Activated CD4-positive, CD25-positive, alpha-beta regulatory T cell treated with anti-CD3 and anti-CD28 coated beads, Interleukin-2, amount 50 U/mL, for 72 hours (primary cell): ENCODE measurements at regions not wholly inside any gene's neighbourhood (a gene's known extent, or its start where the extent isn't known, plus 50 kb on each side); places are given as distances from the start of the nearest gene placed in this dataset.

Source experiments
- DNase-seq: peaks from one replicate; pipeline ENCODE4 v3.0.0; 2021

DNA sequence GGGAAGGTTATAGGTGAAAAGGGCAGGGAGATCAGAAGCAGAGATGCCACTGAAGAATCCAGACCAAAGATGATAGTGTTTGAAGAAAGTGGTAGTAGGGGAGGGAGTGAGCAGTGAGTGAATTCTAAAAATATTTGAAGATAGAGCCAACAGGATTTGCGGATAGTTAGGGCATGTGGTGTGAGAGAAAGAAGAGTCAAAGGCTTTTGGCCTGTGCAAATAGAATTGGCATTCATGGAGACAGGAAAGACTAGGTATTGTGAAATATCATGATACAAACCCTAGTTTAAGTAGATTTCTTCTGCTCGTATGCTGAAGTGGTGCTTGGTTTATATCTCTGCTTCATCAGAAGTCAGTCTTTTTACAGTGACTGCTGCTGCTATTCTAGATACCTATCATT is 224.2 kb upstream of the CFAP20DC start:
- DNase-seq, result no peak

DNA sequence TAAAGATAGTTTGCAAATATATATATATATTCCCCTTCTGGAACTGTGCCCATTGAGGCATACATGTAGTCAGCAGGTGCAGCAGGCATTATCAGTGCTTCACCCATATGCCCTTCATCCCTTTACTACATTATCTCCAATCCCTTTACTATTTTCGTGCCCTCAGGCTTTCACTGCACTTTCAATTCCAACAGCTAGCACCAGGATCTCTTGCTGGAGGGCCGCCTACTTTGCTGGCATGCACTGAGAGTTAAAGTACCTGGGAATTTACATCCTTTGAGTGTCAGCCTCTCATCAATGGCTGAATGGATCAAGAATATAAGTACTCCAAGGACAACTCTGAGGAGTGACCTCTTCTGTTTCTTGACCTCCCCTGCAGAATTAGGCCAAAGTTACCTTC is 222.1 kb upstream of the CFAP20DC start:
- no peak for DNase-seq

DNA sequence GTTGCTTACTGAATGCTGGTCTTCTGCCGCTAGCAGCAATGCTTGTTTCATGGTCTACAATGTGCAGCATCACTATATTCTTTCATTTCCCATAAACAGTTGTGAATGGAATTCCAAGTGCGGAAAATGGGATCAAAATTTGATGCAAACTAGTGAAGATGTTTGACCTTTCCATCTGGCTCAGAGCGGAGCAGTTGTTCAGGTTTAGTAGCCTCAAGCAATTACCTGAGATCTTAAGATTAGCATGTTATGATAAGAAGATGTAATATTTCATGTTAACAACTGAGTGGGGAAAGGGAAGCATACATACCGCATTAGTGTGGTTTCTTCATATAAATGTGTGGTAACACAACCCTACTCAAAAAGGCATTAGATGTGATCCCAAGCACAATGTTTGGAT is 221.1 kb upstream of the CFAP20DC start:
- DNase-seq, result no peak

DNA sequence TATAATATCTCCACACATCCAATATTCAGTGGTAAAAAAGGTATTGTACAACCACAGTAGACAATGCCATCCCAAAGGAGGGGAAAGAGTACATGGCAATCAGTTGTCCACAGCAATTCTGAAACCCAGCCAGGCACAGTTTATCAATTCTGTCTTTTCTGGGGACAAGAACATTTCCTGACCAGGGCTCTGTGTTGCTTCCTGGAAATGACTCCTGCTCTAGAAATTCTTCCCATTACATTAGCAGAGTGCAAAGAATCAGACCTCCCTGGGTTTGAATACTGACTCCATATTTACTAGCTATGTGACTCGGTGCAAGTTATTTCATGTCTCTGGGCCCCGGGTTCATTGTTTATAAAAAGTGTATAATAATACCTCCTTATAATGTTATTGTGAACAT is 220.4 kb upstream of the CFAP20DC start:
- DNase-seq, result no peak

DNA sequence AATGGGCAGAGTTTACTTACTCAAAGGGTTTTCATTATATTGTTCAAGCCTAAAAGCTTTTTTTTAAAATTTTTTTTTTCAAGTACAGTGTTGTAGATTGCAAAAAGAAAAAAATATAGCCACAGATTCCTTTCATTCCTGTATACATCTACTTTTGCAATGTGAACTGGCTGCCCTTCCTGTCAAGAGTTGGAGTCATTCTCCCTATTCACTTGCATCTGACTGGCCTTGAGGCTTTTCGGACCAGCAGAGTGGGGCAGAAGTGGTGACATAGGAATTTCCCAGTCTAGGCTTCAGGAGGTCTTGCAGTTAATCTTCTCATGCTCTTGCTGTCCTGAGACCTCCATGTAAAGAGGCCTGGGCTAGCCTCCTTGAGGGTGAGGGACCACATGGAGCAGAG is 218.3 kb upstream of the CFAP20DC start:
- no peak for DNase-seq

DNA sequence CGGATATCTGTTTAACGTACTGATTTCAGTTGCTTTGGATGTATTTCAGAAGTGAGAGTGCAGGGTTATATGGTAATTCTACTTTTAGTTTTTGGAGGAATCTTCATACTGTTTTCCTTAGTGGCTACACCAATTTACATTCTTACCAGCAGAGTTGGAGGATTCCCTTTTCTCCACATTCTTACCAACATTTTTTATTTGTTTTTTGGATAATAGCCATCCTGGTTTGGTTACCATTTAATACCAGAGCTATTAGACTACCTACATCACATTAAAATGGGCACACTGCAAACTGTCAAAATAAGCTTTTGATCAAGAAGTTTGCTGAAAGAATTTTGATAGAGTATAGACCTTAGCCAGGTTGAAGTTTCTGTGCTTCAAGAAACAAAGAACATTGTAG is 217.2 kb upstream of the CFAP20DC start:
- no peak for DNase-seq

DNA sequence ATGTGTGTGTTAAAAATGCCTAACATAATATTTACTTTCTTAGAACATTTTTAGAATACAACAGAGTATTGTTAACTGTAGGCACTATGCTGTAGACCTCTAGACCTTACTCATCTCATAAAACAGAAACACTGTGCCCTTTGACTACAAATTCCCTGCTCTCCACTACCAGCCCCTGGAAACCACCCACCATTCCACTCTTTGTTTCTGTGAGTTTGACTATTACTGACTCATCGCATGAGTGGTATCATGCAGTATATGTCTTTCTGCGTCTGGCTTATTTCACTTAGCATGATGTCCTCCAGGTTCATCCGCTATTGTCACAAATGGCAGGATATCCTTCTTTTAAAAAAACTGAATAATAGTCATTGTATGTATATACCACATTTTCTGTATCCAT is 216.7 kb upstream of the CFAP20DC start:
- no peak for DNase-seq

DNA sequence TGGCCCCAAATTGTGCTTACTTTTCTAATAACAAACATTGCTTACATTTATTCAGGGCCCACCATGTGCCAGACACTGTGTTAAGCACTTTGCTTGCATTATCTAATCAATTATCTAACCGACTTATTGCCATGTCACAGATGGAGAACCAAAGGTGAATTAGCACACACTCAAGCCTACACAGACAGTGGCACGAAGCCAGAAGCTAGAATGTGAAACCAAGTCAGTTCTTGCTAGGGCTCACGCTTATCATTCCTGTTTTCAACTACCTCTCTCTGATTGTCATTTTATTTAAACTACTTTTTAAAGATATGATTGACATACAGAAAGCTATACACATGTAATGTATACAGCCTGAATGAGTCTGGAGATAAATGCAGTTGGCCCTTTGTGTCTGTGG is 215.7 kb upstream of the CFAP20DC start:
- DNase-seq, result no peak

DNA sequence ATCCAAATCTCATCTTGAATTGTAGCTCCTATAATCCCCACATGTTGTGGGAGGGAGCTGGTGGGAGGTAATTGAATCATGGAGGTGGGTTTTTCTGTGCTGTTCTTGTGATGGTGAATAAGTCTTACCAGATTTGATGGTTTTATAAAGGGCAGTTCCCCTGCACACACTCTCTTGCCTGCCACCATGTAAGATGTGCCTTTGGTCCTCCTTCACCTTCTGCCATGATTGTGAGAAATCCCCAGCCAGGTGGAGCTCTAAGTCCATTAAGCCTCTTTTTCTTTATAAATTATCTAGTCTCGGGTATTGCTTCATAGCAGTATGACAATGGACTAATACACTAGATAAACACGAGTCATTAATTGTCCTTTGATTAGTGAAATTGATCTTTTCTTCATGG is 214.5 kb upstream of the CFAP20DC start:
- DNase-seq, result no peak

DNA sequence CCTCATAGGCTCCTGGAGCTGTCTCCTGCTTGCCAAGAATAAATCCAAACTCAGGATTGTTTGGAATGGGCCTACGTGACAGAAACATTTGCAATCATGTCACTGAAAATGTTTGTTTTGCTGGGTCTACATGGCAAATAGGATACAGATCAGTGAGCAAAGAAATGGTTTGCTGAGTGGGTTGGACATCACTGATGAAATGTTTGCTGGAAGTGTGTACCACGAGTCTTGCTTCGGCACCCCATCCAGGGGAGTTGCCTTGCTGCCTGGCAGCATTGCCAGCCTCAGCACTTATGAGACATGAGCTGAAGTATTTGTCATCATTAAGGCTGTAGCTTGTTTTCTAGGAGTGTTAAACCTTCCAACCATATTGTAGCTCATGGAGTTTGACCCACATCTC is 213.3 kb upstream of the CFAP20DC start:
- no peak for DNase-seq

DNA sequence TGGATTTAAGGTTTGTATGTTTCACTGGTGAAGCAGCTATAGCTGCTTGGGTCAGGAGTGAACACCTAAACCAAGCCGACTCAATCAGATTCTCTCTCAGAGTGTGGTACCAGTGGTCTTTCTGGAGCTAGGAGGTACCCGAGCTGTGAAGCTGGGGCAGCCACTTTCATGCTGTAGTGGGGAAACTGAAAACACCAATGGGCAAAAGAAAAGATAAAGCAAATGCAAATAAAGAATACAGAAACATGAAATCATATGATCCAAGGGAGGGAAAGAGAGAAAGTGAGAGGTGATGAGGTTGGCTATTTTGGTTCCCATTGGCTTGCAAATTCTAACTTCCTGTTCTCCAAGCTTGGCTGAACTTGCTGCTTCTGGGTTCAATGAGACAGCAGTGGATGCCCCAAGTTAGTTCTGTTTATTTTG is 212.3 kb upstream of the CFAP20DC start:
- DNase-seq, result no peak

DNA sequence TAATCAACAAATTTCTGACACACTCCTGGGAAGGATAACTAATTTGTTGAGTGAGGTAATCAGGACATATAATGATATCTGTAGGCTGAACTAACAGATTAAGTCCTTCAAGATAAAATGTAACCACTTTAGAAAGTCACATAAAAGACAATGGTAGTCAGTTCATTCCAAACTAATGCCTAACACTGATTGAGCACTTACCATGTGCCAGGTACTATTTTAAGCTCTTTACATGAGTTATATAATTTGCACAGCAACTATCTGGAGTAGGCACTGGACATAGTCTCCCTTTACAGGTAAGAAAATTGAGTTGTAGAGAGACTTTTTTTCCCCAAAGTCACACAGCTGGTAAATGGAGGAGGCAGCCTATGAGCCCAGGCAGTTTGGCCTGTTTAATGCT is 211.2 kb upstream of the CFAP20DC start:
- no peak for DNase-seq

DNA sequence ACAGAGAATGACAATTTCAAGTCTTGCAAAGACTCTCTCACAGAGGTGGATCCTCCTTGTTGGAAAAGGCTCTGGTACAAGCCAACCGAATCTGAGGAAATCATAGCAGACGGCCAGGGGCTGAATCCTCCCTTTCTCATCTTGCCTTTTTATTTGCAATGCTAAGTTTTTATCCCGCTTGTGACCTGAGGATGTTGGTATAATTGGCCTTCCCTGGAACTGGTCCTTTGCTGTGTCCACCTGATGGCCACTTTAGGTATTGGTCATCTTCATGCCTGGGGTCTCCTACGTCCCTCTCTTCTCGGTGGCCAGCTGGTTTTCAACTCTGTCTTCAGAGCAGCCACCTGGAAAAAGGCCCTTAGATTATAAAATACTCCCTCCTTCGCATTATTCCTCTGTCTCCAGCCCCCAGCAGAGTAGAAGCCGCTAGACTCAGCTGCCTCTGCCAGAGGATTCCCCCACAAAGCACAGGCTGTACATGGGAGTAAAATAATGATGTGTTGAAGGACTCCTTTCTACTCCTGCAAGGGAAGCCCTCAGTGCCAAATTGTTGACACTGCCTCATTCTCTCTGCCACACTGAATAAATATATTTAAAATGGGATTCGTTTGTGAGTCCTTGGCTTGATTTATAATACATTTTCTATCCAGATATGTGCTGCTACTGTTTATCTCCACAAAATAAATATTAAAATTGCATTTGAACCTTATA is 208.9 kb upstream of the CFAP20DC start:
- no peak for DNase-seq

DNA sequence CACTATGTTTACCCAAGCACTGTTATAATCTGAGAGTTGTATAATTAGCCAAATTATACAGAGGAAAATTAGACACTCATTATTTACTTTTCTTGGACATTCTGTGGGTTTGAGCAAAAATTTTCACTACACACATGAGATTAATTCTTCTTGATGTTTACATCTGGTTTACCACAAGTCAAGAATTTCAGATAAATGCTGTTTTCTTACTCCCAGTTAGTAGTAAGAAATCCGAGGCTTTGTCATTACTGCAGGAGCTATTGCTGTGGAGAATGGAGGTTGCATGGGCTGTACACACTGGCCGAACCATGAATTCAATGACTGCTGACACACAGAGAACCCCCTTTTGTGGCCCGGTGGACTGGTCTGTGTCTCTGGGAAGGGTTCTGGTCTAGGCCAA is 207.7 kb upstream of the CFAP20DC start:
- DNase-seq, result no peak

DNA sequence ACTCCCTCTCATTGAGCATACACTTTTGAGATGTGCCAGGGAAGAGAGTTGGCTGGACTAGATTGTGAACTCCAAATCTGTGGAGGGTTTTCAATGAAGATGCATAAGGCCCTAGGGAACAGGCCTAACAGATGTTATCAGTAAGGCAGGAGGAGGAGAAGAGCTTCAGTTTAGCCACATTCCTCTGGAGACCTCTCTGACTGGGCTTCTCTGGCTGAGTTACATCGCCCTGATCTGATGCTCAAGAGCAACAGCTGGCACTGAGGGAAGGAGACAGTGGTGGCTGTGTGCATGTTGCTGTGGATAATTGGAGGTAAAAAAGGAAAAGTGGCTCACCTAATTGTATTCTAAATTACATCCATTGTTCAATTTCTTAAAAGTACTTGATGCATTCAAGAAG is 206.4 kb upstream of the CFAP20DC start:
- DNase-seq, result no peak

DNA sequence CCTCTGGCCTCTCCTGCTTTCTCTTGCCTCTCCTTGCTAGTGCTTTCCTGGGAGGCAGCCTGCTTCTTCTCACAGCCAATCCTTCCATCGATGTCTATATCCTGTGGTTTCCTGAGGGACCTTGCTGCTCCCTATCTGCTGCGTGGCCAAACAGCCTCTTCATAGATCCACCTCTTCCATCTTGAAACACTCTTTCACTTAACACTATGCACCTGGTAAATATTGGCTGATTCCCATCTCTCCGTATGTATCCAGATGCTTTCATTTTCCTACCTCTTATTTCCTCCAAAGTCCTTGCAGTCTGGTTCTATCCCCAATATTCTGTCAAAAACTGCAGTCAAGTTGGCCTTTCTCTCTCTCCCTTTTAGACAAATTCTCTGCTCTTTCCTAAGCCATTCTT is 205.2 kb upstream of the CFAP20DC start:
- DNase-seq, result no peak

DNA sequence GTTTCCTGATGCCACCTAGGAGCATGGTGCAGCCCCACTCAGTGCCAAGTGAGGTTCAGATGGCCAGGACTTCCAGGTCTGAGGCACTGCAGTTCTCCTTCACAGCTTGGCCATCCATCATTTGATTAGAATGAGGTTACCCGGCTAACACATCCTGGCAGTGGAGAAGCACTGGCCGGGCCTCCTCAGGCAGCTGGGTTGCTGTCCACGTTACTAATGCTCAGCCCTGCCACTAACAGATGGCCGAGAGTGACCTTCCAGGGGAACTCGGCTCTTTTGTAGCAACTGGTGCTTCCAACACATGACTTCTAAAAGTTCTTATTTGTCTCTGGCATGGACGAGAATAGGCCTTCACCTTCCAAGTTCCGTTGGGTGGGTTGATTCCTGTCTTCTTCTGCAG is 204.6 kb upstream of the CFAP20DC start:
- DNase-seq, result no peak

DNA sequence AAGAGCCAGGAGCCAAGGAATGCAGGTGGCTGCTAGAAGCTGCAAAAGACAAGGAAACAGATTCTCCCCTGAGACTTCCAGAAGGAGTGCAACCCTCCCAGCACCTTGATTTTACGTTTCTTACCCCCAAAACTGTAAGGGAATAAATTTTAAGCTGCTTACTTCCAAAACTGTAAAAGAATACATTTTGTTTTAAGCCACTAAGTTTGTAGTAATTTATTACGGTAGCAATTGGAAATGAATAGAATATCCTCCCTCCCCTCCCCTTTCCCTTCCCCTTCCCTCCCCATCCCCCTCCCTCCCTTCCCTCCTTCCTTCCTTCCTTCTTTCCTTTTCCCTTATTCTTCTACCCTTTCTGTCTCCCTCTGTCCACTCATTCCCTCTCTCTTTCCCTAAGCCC is 203.7 kb upstream of the CFAP20DC start:
- DNase-seq, result no peak

DNA sequence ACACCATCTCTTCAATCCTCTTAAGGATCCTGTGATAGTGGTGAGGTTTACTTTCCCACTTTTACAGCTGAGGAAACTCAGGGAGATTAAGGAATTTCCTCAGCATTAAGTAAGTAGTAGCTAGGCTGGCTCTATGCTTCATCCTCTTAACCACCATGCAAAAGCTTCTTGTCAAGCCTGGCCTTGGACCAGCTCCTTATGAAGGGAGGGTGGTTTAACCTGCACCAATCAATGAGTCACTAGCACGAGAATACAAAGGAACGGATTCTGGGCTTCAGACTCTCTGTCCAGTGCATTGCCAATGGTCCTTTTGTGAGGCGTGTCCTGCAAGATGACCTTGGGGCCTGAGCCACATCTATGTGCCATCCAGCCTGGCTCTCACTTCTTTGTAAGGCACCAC is 202.0 kb upstream of the CFAP20DC start:
- DNase-seq, result no peak

DNA sequence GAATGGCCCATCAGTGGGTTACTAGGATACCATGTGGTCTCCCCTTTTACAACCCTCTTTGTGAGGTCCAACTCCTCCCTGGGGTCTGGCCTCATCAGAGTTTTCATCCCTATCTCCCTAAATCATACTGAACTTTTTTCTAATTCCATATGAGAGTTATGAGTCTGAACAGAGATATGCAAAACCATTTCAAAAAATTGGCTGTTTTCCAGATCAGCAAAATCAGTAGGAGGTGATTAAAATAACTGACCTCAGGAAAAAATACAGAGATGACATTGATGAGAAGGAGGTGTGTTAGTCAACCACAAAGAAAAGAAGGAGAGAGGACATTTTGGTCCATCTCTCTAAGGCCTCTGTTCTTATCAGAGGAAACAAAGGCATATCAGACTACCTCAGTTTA is 200.8 kb upstream of the CFAP20DC start:
- no peak for DNase-seq

DNA sequence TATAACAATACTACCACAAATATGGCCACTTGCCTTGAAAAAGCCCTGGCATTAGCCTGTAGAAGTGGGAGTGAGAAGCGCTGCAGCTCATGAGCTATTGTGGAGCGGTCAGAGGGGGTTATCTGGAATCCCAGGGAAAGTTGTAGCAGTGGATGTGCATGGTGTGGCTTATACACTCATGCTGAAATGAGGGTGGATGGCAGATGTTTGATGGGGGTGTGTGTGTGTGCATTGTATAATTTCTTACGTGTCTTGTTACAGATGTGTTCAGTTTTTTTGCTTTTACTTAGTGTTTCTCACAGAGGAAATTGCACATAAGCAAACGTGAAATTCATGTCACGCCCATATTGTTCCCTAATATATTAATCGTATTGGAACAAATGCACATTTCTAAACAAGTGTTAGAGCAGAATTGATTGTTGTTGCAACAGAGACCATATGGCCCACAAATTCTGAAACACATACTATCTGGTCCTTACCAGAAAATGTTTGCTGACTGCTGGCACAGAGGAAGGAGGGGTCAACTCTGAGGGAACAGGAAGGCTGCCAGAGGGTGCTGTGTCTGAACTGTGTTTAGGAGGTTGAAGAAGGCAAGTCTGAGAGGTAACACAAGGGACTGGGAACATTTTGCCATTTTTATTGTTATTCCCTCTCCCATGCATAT is 200.0 kb upstream of the CFAP20DC start:
- DNase-seq, result no peak

DNA sequence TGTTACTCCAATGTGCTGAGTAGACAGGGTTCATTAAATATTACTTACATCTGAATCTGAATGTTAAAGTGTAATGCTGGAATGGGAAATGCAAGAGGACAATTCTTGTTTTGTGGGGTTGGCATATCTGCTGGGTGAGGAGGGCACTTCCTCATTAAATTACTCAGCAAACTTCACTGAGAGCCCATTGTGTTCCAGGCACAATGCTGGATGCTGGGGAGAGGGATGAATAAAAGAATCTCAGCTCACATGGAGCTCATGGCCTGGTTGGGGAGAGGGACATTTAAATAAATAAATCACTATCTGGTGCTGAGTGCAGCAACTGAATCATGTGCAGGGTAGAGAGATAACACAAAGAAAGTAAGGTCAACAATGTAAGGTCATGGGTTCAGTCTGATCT is 199.2 kb upstream of the CFAP20DC start:
- no peak for DNase-seq

DNA sequence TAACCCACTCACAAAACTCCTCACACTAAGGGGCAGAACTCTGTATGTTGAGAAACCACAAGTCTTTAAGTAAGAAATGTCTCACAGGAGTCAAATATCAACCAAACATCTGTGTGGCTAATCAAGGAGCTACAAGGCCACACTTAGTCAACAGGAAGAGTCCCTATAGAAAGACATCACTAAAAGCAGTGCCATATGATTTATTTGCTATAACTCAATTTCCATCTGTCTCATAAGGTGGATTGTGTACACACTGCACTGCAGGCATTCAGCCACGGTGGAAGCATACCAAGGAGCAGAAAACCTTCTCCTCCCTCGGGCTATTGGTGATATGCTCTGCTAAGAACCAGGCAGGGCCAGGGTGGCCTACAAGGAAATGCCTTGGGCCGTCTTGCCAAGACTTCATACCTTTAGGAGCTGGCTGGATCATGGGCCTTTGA is 197.6 kb upstream of the CFAP20DC start:
- DNase-seq, result no peak

DNA sequence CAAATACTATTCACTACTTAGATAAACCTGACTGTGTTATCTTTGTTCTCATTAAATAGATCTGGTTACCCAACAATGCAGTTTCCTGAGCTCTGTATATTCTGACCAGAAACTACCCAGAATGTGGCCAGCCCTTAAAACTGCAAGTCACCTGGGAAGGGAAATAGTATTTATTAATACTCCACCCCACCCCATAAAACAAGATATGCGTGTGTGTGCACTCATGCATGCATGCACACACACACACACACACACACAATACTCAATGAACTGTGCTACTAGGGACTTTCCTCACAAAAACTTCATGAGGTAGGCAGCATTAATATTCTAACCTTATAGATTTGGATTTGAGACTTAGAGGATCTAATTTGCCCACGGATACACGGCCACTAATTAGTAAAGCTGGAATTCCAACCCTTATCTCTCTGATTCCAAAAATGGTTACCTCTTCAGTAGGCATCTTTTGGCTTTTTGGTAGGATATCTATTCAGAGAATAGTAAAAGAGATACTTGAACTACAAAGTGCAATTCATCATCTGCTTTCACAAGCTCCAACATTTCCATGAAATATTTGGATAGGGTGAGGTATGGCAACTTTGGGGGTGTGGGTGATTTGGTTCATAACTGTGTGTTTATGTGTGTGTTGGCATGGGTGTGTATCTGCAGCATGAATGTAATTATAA is 197.0 kb upstream of the CFAP20DC start:
- no peak for DNase-seq
